Osteocyte (in vitro differentiated cells): ENCODE measurements at regions not wholly inside any gene's neighbourhood (a gene's known extent, or its start where the extent isn't known, plus 50 kb on each side); places are given as distances from the start of the nearest gene placed in this dataset.

Experiments
- DNase-seq: peaks from one replicate; pipeline ENCODE4 v3.0.0; 2021; ENCODE audit warnings: mixed read lengths; ENCODE audit not compliant: unreplicated experiment; ENCODE audit errors: extremely low spot score
- H3K27ac Mint-ChIP-seq: one replicate; pipeline ENCODE4 v1.8.0; 2021; ENCODE audit warnings: mild to moderate bottlenecking, mixed read lengths; ENCODE audit not compliant: unreplicated experiment
- H3K27me3 Mint-ChIP-seq: one replicate; pipeline ENCODE4 v1.8.0; 2021; ENCODE audit warnings: mixed read lengths; ENCODE audit not compliant: unreplicated experiment
- H3K36me3 Mint-ChIP-seq: one replicate; pipeline ENCODE4 v1.8.0; 2021; ENCODE audit warnings: mixed read lengths; ENCODE audit not compliant: unreplicated experiment
- H3K4me1 Mint-ChIP-seq: one replicate; pipeline ENCODE4 v1.8.0; 2021; ENCODE audit warnings: mixed read lengths; ENCODE audit not compliant: unreplicated experiment
- H3K4me3 Mint-ChIP-seq: one replicate; pipeline ENCODE4 v1.8.0; 2021; ENCODE audit warnings: mild to moderate bottlenecking, moderate library complexity, mixed read lengths; ENCODE audit not compliant: unreplicated experiment
- H3K9me3 Mint-ChIP-seq: one replicate; pipeline ENCODE4 v1.8.0; 2021; ENCODE audit warnings: mixed read lengths; ENCODE audit not compliant: unreplicated experiment
- CTCF ChIP-seq: fragments of 200-600 bp; sonication (generic); IDR thresholded peaks from 2 replicates; pipeline ENCODE4 v1.5.0; 2021; ENCODE audit warnings: antibody characterized with exemption, mild to moderate bottlenecking, moderate library complexity

- H3K36me3 Mint-ChIP-seq: no peaks in the 10 kb centered on the region
- no peaks in the 10 kb centered on the region for H3K4me1 Mint-ChIP-seq
- H3K9me3 Mint-ChIP-seq: no peaks in the 10 kb centered on the region
- no peak for TF ChIP-seq CTCF
- DNase-seq: no peak
- H3K27ac Mint-ChIP-seq: no peak overlapping the region
- peaks cover 43% of the 10 kb centered on the region for H3K27me3 Mint-ChIP-seq
- no peak overlapping the region for H3K4me3 Mint-ChIP-seq
Observed at GRCh38 chr1:101121975-101122374, 96.4 kb upstream of the DPH5 start.

GRCh38 chr1:101121504-101121903, 95.9 kb upstream of the DPH5 start:
- no peak for DNase-seq
- Mint-ChIP-seq H3K4me3 (no peak overlapping the region), H3K27me3 (peaks cover 43% of the 10 kb centered on the region), H3K4me1 (no peaks in the 10 kb centered on the region), H3K36me3 (no peaks in the 10 kb centered on the region), H3K27ac (no peak overlapping the region), H3K9me3 (no peaks in the 10 kb centered on the region)
- no peak for TF ChIP-seq CTCF

- Mint-ChIP-seq H3K36me3 (no peaks in the 10 kb centered on the region), H3K4me1 (no peaks in the 10 kb centered on the region), H3K27ac (no peak overlapping the region), H3K27me3 (peaks cover 48% of the 10 kb centered on the region), H3K4me3 (no peak overlapping the region), H3K9me3 (no peaks in the 10 kb centered on the region)
- DNase-seq: no peak
- no peak for TF ChIP-seq CTCF
Observed at GRCh38 chr1:101120868-101121267, 95.3 kb upstream of the DPH5 start.

GRCh38 chr1:101119289-101119688, 93.7 kb upstream of the DPH5 start:
- Mint-ChIP-seq H3K4me1 (no peaks in the 10 kb centered on the region), H3K4me3 (no peak overlapping the region), H3K9me3 (no peaks in the 10 kb centered on the region), H3K27me3 (peaks cover 46% of the 10 kb centered on the region), H3K27ac (no peak overlapping the region), H3K36me3 (no peaks in the 10 kb centered on the region)
- TF ChIP-seq CTCF: no peak
- DNase-seq: no peak

GRCh38 chr1:101116006-101116405, 90.4 kb upstream of the DPH5 start:
- DNase-seq: no peak
- no peaks in the 10 kb centered on the region for H3K9me3 Mint-ChIP-seq
- no peak overlapping the region for H3K4me3 Mint-ChIP-seq
- no peak for TF ChIP-seq CTCF
- no peak overlapping the region for H3K27ac Mint-ChIP-seq
- no peaks in the 10 kb centered on the region for H3K36me3 Mint-ChIP-seq
- no peaks in the 10 kb centered on the region for H3K4me1 Mint-ChIP-seq
- H3K27me3 Mint-ChIP-seq: peaks cover 29% of the 10 kb centered on the region
